ENCODE measurements at regions not wholly inside any gene's neighbourhood (a gene's known extent, or its start where the extent isn't known, plus 50 kb on each side); places are given as distances from the start of the nearest gene placed in this dataset.
"Not testable (repeated sequence)": the region's sequence is repeated elsewhere in the genome, so short reads cannot be mapped to it uniquely, and the experiment has no call there.

DNA sequence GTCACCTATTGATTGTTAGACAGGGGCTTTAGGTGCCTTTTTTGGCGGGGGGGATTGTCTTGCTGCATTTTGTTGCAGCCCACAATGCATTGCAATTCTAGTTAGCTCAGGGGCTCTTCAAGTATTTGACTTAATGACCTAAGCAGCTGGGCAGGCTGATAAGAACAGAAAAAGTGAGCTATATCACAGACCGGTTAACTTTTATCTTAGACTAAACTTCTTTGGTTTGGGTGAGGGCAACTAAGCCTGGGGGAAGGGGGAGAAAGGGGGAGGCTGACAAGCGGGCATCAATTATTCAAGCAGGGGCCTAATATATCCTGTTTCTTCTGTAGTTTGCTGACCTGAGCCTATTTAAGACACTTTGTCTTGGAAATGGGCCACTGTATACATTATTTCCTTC, 66.0 kb upstream of the GPR6 start:
- Histone ChIP-seq H3K4me1 (ENCODE audit: insufficient read depth, poor library complexity, severe bottlenecking) (no peaks in the 10 kb centered on the region), H3K27ac (ENCODE audit: poor library complexity, severe bottlenecking) (no peak overlapping the region), H3K9me3 (ENCODE audit: severe bottlenecking) (no peaks in the 10 kb centered on the region), H3K36me3 (ENCODE audit: low read depth) (no peaks in the 10 kb centered on the region), H3K27me3 (ENCODE audit: insufficient read depth, poor library complexity, severe bottlenecking) (no peaks in the 10 kb centered on the region), H3K4me3 (ENCODE audit: severe bottlenecking) (no peak overlapping the region)
- TF ChIP-seq CTCF (IDR thresholded peaks at IDR 0.05; ENCODE audit: poor library complexity, severe bottlenecking), result no peak
- no peak for ATAC-seq (ENCODE audit: low read depth)
- no peak for DNase-seq (ENCODE audit: low spot score)

GRCh38 chr6:109912952-109913351, 65.2 kb upstream of the GPR6 start:
- ATAC-seq (ENCODE audit: low read depth), result peak; percentile 45; the same call in 1 of the 3 replicates
- Histone ChIP-seq H3K27me3 (ENCODE audit: insufficient read depth, poor library complexity, severe bottlenecking) (no peaks in the 10 kb centered on the region), H3K4me3 (ENCODE audit: severe bottlenecking) (no peak overlapping the region), H3K4me1 (ENCODE audit: insufficient read depth, poor library complexity, severe bottlenecking) (no peaks in the 10 kb centered on the region), H3K27ac (ENCODE audit: poor library complexity, severe bottlenecking) (no peak overlapping the region), H3K36me3 (ENCODE audit: low read depth) (no peaks in the 10 kb centered on the region), H3K9me3 (ENCODE audit: severe bottlenecking) (no peaks in the 10 kb centered on the region)
- TF ChIP-seq CTCF (IDR thresholded peaks at IDR 0.05; ENCODE audit: poor library complexity, severe bottlenecking), result no peak
- DNase-seq (ENCODE audit: low spot score), result no peak

DNA sequence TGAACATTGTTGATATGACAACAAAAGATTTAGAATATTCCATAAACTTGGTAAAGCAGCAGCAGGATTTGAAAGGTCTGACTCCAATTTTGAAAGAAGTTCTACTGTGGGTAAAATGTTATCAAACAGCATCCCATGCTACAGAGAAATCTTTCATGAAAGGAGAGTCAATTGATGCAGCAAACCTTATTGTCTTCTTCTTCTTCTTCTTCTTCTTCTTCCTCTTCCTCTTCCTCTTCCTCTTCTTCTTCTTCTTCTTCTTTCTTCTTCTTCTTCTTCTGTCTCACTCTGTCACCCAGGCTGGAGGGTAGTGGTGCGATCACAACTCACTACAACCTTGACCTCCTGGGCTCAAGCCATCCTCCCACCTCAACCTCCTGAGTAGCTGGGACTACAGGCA, 62.4 kb upstream of the GPR6 start:
- not testable (repeated sequence) for H3K4me1 ChIP-seq (ENCODE audit: insufficient read depth, poor library complexity, severe bottlenecking); H3K4me3 ChIP-seq (ENCODE audit: severe bottlenecking); ATAC-seq (ENCODE audit: low read depth)

DNA sequence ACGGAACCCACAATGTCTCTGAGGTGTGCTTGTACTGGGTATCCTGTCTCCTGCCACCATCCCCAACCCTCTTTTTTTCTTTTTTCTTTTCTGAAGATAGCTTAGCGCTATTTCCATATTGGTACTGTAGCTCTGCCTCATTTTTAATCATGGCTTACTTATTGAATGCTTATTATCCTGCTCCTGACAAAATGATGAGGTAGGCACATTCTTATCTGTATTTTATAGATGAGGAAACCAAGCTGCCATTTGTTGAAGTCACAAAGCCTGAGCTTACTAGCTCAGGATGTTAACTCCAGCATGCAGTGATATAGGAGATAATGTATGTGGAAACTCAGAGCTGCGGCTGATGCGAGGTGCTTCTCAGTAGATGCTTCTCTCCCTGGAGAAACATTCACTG, 61.4 kb upstream of the GPR6 start:
- no peaks in the 10 kb centered on the region for H3K9me3 ChIP-seq (ENCODE audit: severe bottlenecking)
- H3K36me3 ChIP-seq (ENCODE audit: low read depth), result no peaks in the 10 kb centered on the region
- no peak for TF ChIP-seq CTCF (IDR thresholded peaks at IDR 0.05; ENCODE audit: poor library complexity, severe bottlenecking)
- no peaks in the 10 kb centered on the region for H3K4me1 ChIP-seq (ENCODE audit: insufficient read depth, poor library complexity, severe bottlenecking)
- no peak overlapping the region for H3K4me3 ChIP-seq (ENCODE audit: severe bottlenecking)
- H3K27ac ChIP-seq (ENCODE audit: poor library complexity, severe bottlenecking), result no peak overlapping the region
- ATAC-seq (ENCODE audit: low read depth), result no peak
- no peak for DNase-seq (ENCODE audit: low spot score)
- H3K27me3 ChIP-seq (ENCODE audit: insufficient read depth, poor library complexity, severe bottlenecking), result no peaks in the 10 kb centered on the region

More for the DNA sequence above, 62.4 kb upstream of the GPR6 start:
- not testable (repeated sequence) for H3K27me3 ChIP-seq (ENCODE audit: insufficient read depth, poor library complexity, severe bottlenecking); H3K27ac ChIP-seq (ENCODE audit: poor library complexity, severe bottlenecking); DNase-seq (ENCODE audit: low spot score); H3K9me3 ChIP-seq (ENCODE audit: severe bottlenecking); H3K36me3 ChIP-seq (ENCODE audit: low read depth)

DNA sequence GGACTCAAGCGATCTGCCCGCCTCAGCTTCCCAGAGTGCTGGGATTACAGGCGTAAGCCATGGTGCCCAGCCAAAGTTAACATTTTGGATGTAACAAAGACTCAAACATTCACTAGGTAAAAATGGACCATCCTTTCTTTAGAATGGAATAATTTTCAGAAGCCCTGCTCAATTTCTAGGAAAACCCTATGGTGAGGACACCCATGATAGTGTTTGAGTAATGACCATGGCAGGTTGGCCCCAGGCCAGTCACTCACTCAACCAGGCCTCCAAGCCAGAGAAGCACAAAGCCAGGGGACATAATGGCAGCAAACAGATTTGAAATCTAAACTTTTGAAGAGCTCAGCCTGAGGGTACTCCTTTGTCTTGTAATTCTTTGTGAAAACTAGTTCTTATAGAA, 59.9 kb upstream of the GPR6 start:
- H3K4me1 ChIP-seq (ENCODE audit: insufficient read depth, poor library complexity, severe bottlenecking), result no peaks in the 10 kb centered on the region
- no peak for DNase-seq (ENCODE audit: low spot score)
- H3K36me3 ChIP-seq (ENCODE audit: low read depth), result no peaks in the 10 kb centered on the region
- H3K9me3 ChIP-seq (ENCODE audit: severe bottlenecking), result no peaks in the 10 kb centered on the region
- no peaks in the 10 kb centered on the region for H3K27me3 ChIP-seq (ENCODE audit: insufficient read depth, poor library complexity, severe bottlenecking)
- no peak for TF ChIP-seq CTCF (IDR thresholded peaks at IDR 0.05; ENCODE audit: poor library complexity, severe bottlenecking)
- ATAC-seq (ENCODE audit: low read depth), result no peak
- no peak overlapping the region for H3K27ac ChIP-seq (ENCODE audit: poor library complexity, severe bottlenecking)
- no peak overlapping the region for H3K4me3 ChIP-seq (ENCODE audit: severe bottlenecking)
